ENCODE measurements at regions not wholly inside any gene's neighbourhood (a gene's known extent, or its start where the extent isn't known, plus 50 kb on each side); places are given as distances from the start of the nearest gene placed in this dataset.

DNA sequence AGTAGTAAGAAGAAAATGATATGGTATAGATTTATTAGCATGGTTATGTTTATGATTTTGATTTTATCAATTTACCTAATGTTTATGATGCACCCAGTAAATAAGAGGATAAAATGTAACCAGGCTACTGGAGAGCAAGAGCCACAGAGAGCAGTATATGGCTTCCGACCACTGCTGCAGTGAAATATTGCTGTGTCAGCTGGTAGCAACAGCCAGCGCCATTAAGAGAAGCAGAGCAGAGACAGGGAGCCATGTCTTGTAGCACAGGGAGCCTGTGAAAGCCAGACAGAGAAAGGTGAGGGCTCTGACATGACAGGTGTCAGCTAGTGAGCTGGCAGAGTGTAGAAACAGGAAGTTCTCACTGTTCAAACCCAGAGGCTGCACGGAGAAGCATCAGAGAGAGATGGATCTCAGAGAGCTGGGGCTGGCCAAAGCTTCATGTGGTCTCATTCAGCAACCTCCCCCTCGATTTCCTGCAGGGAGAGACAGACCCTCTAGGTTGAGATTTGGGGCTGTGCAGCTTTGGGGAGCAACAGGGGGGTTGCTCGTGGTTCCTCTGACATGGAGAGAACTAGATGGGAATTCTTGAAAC, 202.1 kb downstream of the MED10 start:
- Histone ChIP-seq H3K56ac (replicated peaks; ENCODE audit: insufficient read length, low read depth, low read length) (no peak overlapping the region), H3K23me2 (ENCODE audit: low read depth, low read length) (no peaks in the 10 kb centered on the region), H2BK12ac (ENCODE audit: low read depth, low read length) (no peak overlapping the region), H2BK5ac (ENCODE audit: low read depth, low read length) (no peak overlapping the region), H4K5ac (ENCODE audit: insufficient read length, low read depth, low read length) (no peak overlapping the region), H3K36me3 (ENCODE audit: control insufficient read depth in 2 of 4, insufficient read depth in 4 of 4, low read length in 3 of 4) (no peaks in the 10 kb centered on the region), H4K91ac (replicated peaks; ENCODE audit: insufficient read length, low read length) (no peak overlapping the region), H3K14ac (ENCODE audit: insufficient read length) (no peak overlapping the region), H3K4me2 (ENCODE audit: insufficient read depth in 1 of 2, low read depth in 2 of 2, low read length in 2 of 2) (no peak overlapping the region), H2BK20ac (ENCODE audit: low read length) (no peak overlapping the region), H3K4ac (replicated peaks; ENCODE audit: insufficient read length, low read depth, low read length) (no peak overlapping the region), H3K9ac (replicated peaks in 1 of 4; ENCODE audit: extremely low read depth in 1 of 4, low read depth in 3 of 4, low read length in 3 of 4) (no peak overlapping the region), H3K4me1 (replicated peaks in 1 of 4; ENCODE audit: control insufficient read depth in 3 of 4, insufficient read depth in 4 of 4, low read length in 3 of 4) (peaks cover 0 to 1% (median 0%) of the 10 kb centered on the region in 4 experiments; a peak in 1 of 7 replicates), H4K20me1 (replicated peaks in 1 of 2; ENCODE audit: control insufficient read depth in 1 of 2, insufficient read depth in 2 of 2, low read length in 2 of 2) (no peaks in the 10 kb centered on the region), H4K8ac (ENCODE audit: extremely low read depth, insufficient read depth, low read length) (no peak overlapping the region), H3K79me1 (ENCODE audit: low read depth, low read length) (no peaks in the 10 kb centered on the region; the same call in 1 of the 2 replicates), H3K18ac (ENCODE audit: extremely low read depth, low read length) (no peak overlapping the region), H3K79me2 (ENCODE audit: control insufficient read depth in 1 of 2, insufficient read depth in 2 of 2, low read length in 2 of 2) (no peaks in the 10 kb centered on the region), H2AFZ (ENCODE audit: low read length) (peak overlapping the region; percentile 32; the same call in 1 of the 2 replicates), H2BK120ac (replicated peaks; ENCODE audit: low read depth, low read length) (no peak overlapping the region), H2BK15ac (ENCODE audit: low read length) (no peak overlapping the region), H3K4me3 (ENCODE audit: extremely low read depth in 1 of 4, insufficient read depth in 2 of 4, low read depth in 3 of 4, low read length in 4 of 4) (no peak overlapping the region), H3K9me3 (ENCODE audit: insufficient read depth in 2 of 2, low read depth in 1 of 2, low read length in 1 of 2) (no peaks in the 10 kb centered on the region), H3K27ac (ENCODE audit: low read depth, low read length) (no peak overlapping the region), H3K23ac (ENCODE audit: insufficient read length) (no peak overlapping the region), H2AK5ac (ENCODE audit: low read depth, low read length) (no peak overlapping the region), H3K27me3 (replicated peaks in 1 of 4; ENCODE audit: control insufficient read depth in 3 of 4, extremely low read depth in 1 of 4, insufficient read depth in 3 of 4, low read length in 3 of 4) (no peaks in the 10 kb centered on the region)
- 95% methylated on average over 5 of the region's 5 CpGs; no CpG with 5 or more reads in 1 of the 2 experiments for WGBS, 2 experiments (ENCODE audit: extremely low coverage in 1 of 2, insufficient coverage in 1 of 2, insufficient read length in 1 of 2, insufficient replicate concordance in 2 of 2, low coverage in 1 of 2, low lambda C conversion rate in 2 of 2, missing lambda C conversion rate in 1 of 2)
- ChIA-PET POLR2A (ENCODE audit: partially characterized antibody) (no interaction called here), CTCF (ENCODE audit: partially characterized antibody) (no interaction called here)
- FAIRE-seq (no peak), DNase-seq (ENCODE audit: low read depth in 1 of 2, low spot score in 2 of 2) (no peak)
- TF ChIP-seq NRF1 (IDR thresholded peaks at IDR 0.05; ENCODE audit: low read depth, low read length) (no peak), NANOG (IDR thresholded peaks at IDR 0.05; ENCODE audit: insufficient read depth, low read depth, low read length, poor library complexity, severe bottlenecking) (no peak), CEBPB (IDR thresholded peaks at IDR 0.05; ENCODE audit: low read depth, low read length) (no peak), SUZ12 (IDR thresholded peaks at IDR 0.05; ENCODE audit: low read length) (no peak), EP300 (IDR thresholded peaks at IDR 0.05; ENCODE audit: borderline replicate concordance in 1 of 2, low read depth in 2 of 2, low read length in 2 of 2) (no peak), ZNF274 (IDR thresholded peaks at IDR 0.05; ENCODE audit: borderline replicate concordance, extremely low read depth, low read length) (no peak), TCF12 (IDR thresholded peaks at IDR 0.05; ENCODE audit: low read depth, low read length) (no peak), SAP30 (IDR thresholded peaks at IDR 0.05; ENCODE audit: insufficient read depth, insufficient replicate concordance, low read length) (no peak), JUND (IDR thresholded peaks at IDR 0.05; ENCODE audit: low read length) (no peak)
- TF ChIP-seq, protein P1, sequence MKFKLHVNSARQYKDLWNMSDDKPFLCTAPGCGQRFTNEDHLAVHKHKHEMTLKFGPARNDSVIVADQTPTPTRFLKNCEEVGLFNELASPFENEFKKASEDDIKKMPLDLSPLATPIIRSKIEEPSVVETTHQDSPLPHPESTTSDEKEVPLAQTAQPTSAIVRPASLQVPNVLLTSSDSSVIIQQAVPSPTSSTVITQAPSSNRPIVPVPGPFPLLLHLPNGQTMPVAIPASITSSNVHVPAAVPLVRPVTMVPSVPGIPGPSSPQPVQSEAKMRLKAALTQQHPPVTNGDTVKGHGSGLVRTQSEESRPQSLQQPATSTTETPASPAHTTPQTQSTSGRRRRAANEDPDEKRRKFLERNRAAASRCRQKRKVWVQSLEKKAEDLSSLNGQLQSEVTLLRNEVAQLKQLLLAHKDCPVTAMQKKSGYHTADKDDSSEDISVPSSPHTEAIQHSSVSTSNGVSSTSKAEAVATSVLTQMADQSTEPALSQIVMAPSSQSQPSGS (IDR thresholded peaks at IDR 0.05; ENCODE audit: low read length): no peak
- TF ChIP-seq, protein P2, sequence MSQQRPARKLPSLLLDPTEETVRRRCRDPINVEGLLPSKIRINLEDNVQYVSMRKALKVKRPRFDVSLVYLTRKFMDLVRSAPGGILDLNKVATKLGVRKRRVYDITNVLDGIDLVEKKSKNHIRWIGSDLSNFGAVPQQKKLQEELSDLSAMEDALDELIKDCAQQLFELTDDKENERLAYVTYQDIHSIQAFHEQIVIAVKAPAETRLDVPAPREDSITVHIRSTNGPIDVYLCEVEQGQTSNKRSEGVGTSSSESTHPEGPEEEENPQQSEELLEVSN (IDR thresholded peaks at IDR 0.05): no peak

Measured in H1 (cell line).